Esophagus muscularis mucosa (tissue), 3 donors: ENCODE measurements at regions not wholly inside any gene's neighbourhood (a gene's known extent, or its start where the extent isn't known, plus 50 kb on each side); places are given as distances from the start of the nearest gene placed in this dataset.
"Not testable (repeated sequence)": the region's sequence is repeated elsewhere in the genome, so short reads cannot be mapped to it uniquely, and the experiment has no call there.

Source experiments
- CTCF ChIP-seq, 3 experiments: fragments of 200-600 bp in 2 of 3; fragments of 450-650 bp in 1 of 3; sonication (generic) in 2 of 3; IDR thresholded peaks; one replicate each; pipeline ENCODE4 v1.5.1; 2017 to 2019; ENCODE audit warnings: antibody characterized with exemption in 3 of 3, mild to moderate bottlenecking in 2 of 3, moderate library complexity in 1 of 3
- POLR2AphosphoS5 ChIP-seq, 2 donors: sonication (generic); formaldehyde crosslinking; IDR thresholded peaks; one replicate each; pipeline ENCODE4 v1.6.1; 2017; ENCODE audit warnings: antibody characterized with exemption in 2 of 2

GRCh38 chr1:166685891-166686290 is 153.4 kb upstream of the POGK start:
- not testable (repeated sequence) for TF ChIP-seq CTCF, POLR2AphosphoS5 (IDR thresholded peaks at IDR 0.05)
